SH-SY5Y (cell line): ENCODE measurements at regions not wholly inside any gene's neighbourhood (a gene's known extent, or its start where the extent isn't known, plus 50 kb on each side); places are given as distances from the start of the nearest gene placed in this dataset.

ENCODE experiments used
- GATA2 ChIP-seq: IDR thresholded peaks from 2 replicates; pipeline ENCODE4 v1.6.1; 2011; ENCODE audit warnings: mild to moderate bottlenecking, low read depth, low read length
- GATA3 ChIP-seq: IDR thresholded peaks from 2 replicates; pipeline ENCODE4 v1.6.1; 2011; ENCODE audit warnings: low read depth, mild to moderate bottlenecking, low read length, moderate library complexity

DNA sequence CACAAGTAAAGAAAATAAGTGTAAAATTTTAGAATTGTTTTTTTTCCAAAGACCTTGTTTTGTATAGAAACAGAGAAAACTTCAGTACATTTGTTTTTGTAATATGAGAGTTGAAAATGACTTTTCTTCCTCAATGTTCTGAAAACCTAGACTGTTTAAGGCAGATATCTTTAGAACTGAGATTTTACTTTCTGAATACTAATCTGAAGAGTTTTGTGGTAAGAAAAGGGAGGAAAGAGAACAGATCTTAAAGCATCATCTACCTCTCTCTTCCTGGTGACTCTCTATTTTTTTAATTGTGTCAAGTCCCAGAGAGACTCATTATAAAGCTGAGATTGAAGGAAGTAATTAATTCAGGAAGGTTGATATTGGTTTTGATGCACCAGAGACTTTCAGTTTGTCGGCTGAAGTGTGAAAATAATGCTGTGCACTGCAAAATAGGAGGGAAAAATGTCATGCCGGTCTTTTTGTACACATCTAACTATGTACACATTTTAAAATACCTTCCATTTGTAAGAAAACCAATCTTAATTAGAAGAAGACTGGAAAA is 142.1 kb upstream of the NAALADL2 start:
- no peak for TF ChIP-seq GATA2
- TF ChIP-seq GATA3 = no peak
